ENCODE measurements at regions not wholly inside any gene's neighbourhood (a gene's known extent, or its start where the extent isn't known, plus 50 kb on each side); places are given as distances from the start of the nearest gene placed in this dataset.

- intact Hi-C loops (cut with micrococcal nuclease; ENCODE audit: unreplicated experiment), result no loop called here
- H3K4me2 ChIP-seq (ENCODE audit: low read depth, low read length), result no peak overlapping the region
- FAIRE-seq (no peak), ATAC-seq (no peak), DNase-seq (ENCODE audit: low spot score) (no peak)
- no peak for TF ChIP-seq ARHGAP35 (CRISPR knock-in tag; IDR thresholded peaks at IDR 0.05; ENCODE audit: borderline replicate concordance)
- no peak for TF ChIP-seq MEIS1 (CRISPR knock-in tag; IDR thresholded peaks at IDR 0.05; ENCODE audit: borderline replicate concordance)
- no peak for TF ChIP-seq ZBTB49 (CRISPR knock-in tag; IDR thresholded peaks at IDR 0.05; ENCODE audit: borderline replicate concordance)
- no peak for TF ChIP-seq JUND (CRISPR knock-in tag; IDR thresholded peaks at IDR 0.05)
- TF ChIP-seq YY1 (IDR thresholded peaks at IDR 0.05; ENCODE audit: insufficient read depth, insufficient replicate concordance, low read depth, low read length), result no peak
- no peak for TF ChIP-seq ATF4 (CRISPR knock-in tag; IDR thresholded peaks at IDR 0.05)
- no peak for TF ChIP-seq ZBTB39 (CRISPR knock-in tag; IDR thresholded peaks at IDR 0.05)
- TF ChIP-seq ZNF687 (CRISPR knock-in tag; IDR thresholded peaks at IDR 0.05), result no peak
- TF ChIP-seq ZBTB44 (CRISPR knock-in tag; IDR thresholded peaks at IDR 0.05), result no peak
- no peak for TF ChIP-seq ZIK1 (CRISPR knock-in tag; IDR thresholded peaks at IDR 0.05; ENCODE audit: borderline replicate concordance, low read depth)
- TF ChIP-seq HIVEP1 (CRISPR knock-in tag; IDR thresholded peaks at IDR 0.05), result no peak
- H3K36me3 ChIP-seq (replicated peaks in 1 of 2; ENCODE audit: control insufficient read depth in 1 of 2, insufficient read depth in 2 of 2, low read length in 2 of 2), result no peaks in the 10 kb centered on the region
- POLR2A ChIA-PET, result no interaction called here
- H2AFZ ChIP-seq (ENCODE audit: low read length), result no peak overlapping the region
- BruUV-seq (replicated peaks), result no TSS peak
- H3K4me1 ChIP-seq (ENCODE audit: insufficient read depth, low read length), result peaks cover 18% of the 10 kb centered on the region
- in situ Hi-C loops (cut with HindIII; ENCODE audit: extremely low pct_ligation_motif_present, low pct_unique_long_range_greater_than_20kb), result no loop called here
- no peaks in the 10 kb centered on the region for H3K9me3 ChIP-seq (ENCODE audit: low read length)
- no peak overlapping the region for H3K4me3 ChIP-seq (replicated peaks in 1 of 3; ENCODE audit: insufficient read depth in 1 of 3, low read depth in 2 of 3, low read length in 3 of 3)
- no peak overlapping the region for H3K9ac ChIP-seq (ENCODE audit: insufficient read depth, low read depth, low read length)
- H4K20me1 ChIP-seq (ENCODE audit: insufficient read depth, low read length), result no peaks in the 10 kb centered on the region
- no peaks in the 10 kb centered on the region for H3K79me2 ChIP-seq (ENCODE audit: insufficient read depth, low read length)
- CTCF ChIA-PET (ENCODE audit: low intra/inter-chr PET ratio, low total read pairs), result no interaction called here
- H3K27me3 ChIP-seq (ENCODE audit: control insufficient read depth in 1 of 2, insufficient read depth in 2 of 2, low read length in 2 of 2), result peaks cover 3 to 7% of the 10 kb centered on the region in 2 experiments; a peak in 3 of 5 replicates
- 47% methylated on average over 4 of the region's 4 CpGs for WGBS (ENCODE audit: low lambda C conversion rate)
- H3K27ac ChIP-seq (ENCODE audit: extremely low read length, insufficient read depth, low read length), result no peak overlapping the region
Measured at GRCh38 chr5:56761151-56761885, 54.0 kb upstream of the MAP3K1 start.

All from HepG2 (cell line).